ENCODE measurements at regions not wholly inside any gene's neighbourhood (a gene's known extent, or its start where the extent isn't known, plus 50 kb on each side); places are given as distances from the start of the nearest gene placed in this dataset.
"Not testable (repeated sequence)": the region's sequence is repeated elsewhere in the genome, so short reads cannot be mapped to it uniquely, and the experiment has no call there.

GRCh38 chr1:157312082-157312812 is 174.1 kb upstream of the ETV3 start:
- Histone ChIP-seq H3K79me2 (ENCODE audit: low read depth) (no peaks in the 10 kb centered on the region), H3K27me3 (ENCODE audit: insufficient read depth, low read depth) (peaks cover 32% of the 10 kb centered on the region), H3K9me2 (ENCODE audit: insufficient read depth) (no peaks in the 10 kb centered on the region), H3K4me2 (no peak overlapping the region), H2AFZ (no peak overlapping the region), H3K4me3 (no peak overlapping the region), H3F3A (ENCODE audit: insufficient read depth, low read depth) (no peaks in the 10 kb centered on the region), H3K4me1 (replicated peaks; ENCODE audit: insufficient read depth) (no peaks in the 10 kb centered on the region), H4K20me1 (ENCODE audit: insufficient read depth) (no peaks in the 10 kb centered on the region), H3K9me3 (ENCODE audit: insufficient read depth, low read depth) (no peaks in the 10 kb centered on the region), H3K36me3 (ENCODE audit: low read depth) (no peaks in the 10 kb centered on the region), H3K27ac (no peak overlapping the region)
- TF ChIP-seq CTCF (conservative IDR thresholded peaks at IDR 0.05), result no peak
- POLR2A ChIA-PET (ENCODE audit: unreplicated experiment), result no interaction called here
- CTCF ChIA-PET, result no interaction called here
- BruUV-seq (replicated peaks), result no TSS peak
- no peak for DNase-seq
- intact Hi-C loops (cut with micrococcal nuclease; ENCODE audit: unreplicated experiment), result no loop called here

- Histone ChIP-seq H3K36me3 (ENCODE audit: low read depth) (no peaks in the 10 kb centered on the region), H4K20me1 (ENCODE audit: insufficient read depth) (no peaks in the 10 kb centered on the region), H3K79me2 (ENCODE audit: low read depth) (no peaks in the 10 kb centered on the region), H3K4me2 (no peak overlapping the region), H3K27ac (no peak overlapping the region), H3K9me3 (ENCODE audit: insufficient read depth, low read depth) (no peaks in the 10 kb centered on the region), H2AFZ (no peak overlapping the region), H3K4me1 (replicated peaks; ENCODE audit: insufficient read depth) (no peaks in the 10 kb centered on the region), H3K9me2 (ENCODE audit: insufficient read depth) (no peaks in the 10 kb centered on the region), H3K27me3 (ENCODE audit: insufficient read depth, low read depth) (peaks cover 33% of the 10 kb centered on the region), H3F3A (ENCODE audit: insufficient read depth, low read depth) (no peaks in the 10 kb centered on the region), H3K4me3 (no peak overlapping the region)
- intact Hi-C loops (cut with micrococcal nuclease; ENCODE audit: unreplicated experiment), result no loop called here
- ChIA-PET CTCF (no interaction called here), POLR2A (ENCODE audit: unreplicated experiment) (no interaction called here)
- TF ChIP-seq CTCF (conservative IDR thresholded peaks at IDR 0.05) (no peak), EZH2 (IDR thresholded peaks at IDR 0.05; ENCODE audit: low read depth) (no peak)
- DNase-seq, result no peak
- no TSS peak for BruUV-seq (replicated peaks)
Measured at GRCh38 chr1:157311730-157312081, 173.5 kb upstream of the ETV3 start.

GRCh38 chr1:157310805-157311729 is 172.9 kb upstream of the ETV3 start:
- POLR2A ChIA-PET (ENCODE audit: unreplicated experiment), result not testable (repeated sequence)

More at GRCh38 chr1:157310805-157311729, 172.9 kb upstream of the ETV3 start:
- DNase-seq; H2AFZ ChIP-seq; H3K79me2 ChIP-seq (ENCODE audit: low read depth); H3F3A ChIP-seq (ENCODE audit: insufficient read depth, low read depth); H3K9me3 ChIP-seq (ENCODE audit: insufficient read depth, low read depth); H3K4me1 ChIP-seq (replicated peaks; ENCODE audit: insufficient read depth); H3K4me3 ChIP-seq; H3K9me2 ChIP-seq (ENCODE audit: insufficient read depth); H3K27ac ChIP-seq; H3K4me2 ChIP-seq; CTCF ChIA-PET; H3K36me3 ChIP-seq (ENCODE audit: low read depth); intact Hi-C loops (cut with micrococcal nuclease; ENCODE audit: unreplicated experiment); BruUV-seq (replicated peaks); H4K20me1 ChIP-seq (ENCODE audit: insufficient read depth): not testable (repeated sequence)
- H3K27me3 ChIP-seq (ENCODE audit: insufficient read depth, low read depth), result peaks cover 29% of the 10 kb centered on the region; the same call in 1 of the 2 replicates

Measured in PC-9 (cell line).